ENCODE measurements at regions not wholly inside any gene's neighbourhood (a gene's known extent, or its start where the extent isn't known, plus 50 kb on each side); places are given as distances from the start of the nearest gene placed in this dataset.

GRCh38 chr17:53934931-53935330 lies 112.2 kb downstream of the KIF2B start:
- Mint-ChIP-seq H3K4me1 (no peaks in the 10 kb centered on the region), H3K9me3 (no peaks in the 10 kb centered on the region)
- no peaks in the 10 kb centered on the region for H3K79me2 ChIP-seq (ENCODE audit: low read depth)

DNA sequence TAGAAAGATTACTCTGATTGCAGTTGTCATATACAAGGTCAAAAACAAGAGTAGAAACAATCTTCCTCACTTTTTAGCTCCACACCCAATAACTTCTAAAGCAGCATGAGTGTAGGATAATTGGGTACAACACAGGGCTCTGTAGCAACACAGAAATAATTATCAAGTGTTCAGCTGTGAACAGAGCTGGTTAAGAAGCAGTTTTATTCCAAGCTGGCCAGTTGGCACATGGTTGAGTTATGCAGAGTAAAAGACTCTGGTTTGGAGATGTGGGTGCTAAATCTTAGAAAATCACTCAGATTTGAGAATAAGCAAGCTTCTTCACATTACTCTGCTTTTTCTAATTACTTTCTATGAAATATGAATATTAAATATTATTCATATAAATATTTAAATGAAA lies 118.5 kb downstream of the KIF2B start:
- DNase-seq (ENCODE audit: low spot score) = no peak
- H3K27ac ChIP-seq = no peak overlapping the region
- H3K79me2 ChIP-seq (ENCODE audit: low read depth) = no peaks in the 10 kb centered on the region
- H3K9me3 Mint-ChIP-seq = no peaks in the 10 kb centered on the region
- H3K36me3 ChIP-seq = no peaks in the 10 kb centered on the region
- no peak overlapping the region for H3K27ac Mint-ChIP-seq
- H3K4me1 Mint-ChIP-seq = no peaks in the 10 kb centered on the region
- TF ChIP-seq EZH2phosphoT487 (IDR thresholded peaks at IDR 0.05) (no peak), EZH2 (IDR thresholded peaks at IDR 0.05) (no peak)
- TF ChIP-seq, protein P1, sequence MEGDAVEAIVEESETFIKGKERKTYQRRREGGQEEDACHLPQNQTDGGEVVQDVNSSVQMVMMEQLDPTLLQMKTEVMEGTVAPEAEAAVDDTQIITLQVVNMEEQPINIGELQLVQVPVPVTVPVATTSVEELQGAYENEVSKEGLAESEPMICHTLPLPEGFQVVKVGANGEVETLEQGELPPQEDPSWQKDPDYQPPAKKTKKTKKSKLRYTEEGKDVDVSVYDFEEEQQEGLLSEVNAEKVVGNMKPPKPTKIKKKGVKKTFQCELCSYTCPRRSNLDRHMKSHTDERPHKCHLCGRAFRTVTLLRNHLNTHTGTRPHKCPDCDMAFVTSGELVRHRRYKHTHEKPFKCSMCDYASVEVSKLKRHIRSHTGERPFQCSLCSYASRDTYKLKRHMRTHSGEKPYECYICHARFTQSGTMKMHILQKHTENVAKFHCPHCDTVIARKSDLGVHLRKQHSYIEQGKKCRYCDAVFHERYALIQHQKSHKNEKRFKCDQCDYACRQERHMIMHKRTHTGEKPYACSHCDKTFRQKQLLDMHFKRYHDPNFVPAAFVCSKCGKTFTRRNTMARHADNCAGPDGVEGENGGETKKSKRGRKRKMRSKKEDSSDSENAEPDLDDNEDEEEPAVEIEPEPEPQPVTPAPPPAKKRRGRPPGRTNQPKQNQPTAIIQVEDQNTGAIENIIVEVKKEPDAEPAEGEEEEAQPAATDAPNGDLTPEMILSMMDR (IDR thresholded peaks at IDR 0.05) = no peak
- no peak overlapping the region for H3K4me3 Mint-ChIP-seq
- H3K9me3 ChIP-seq (ENCODE audit: low read depth) = no peaks in the 10 kb centered on the region
- H3K4me3 ChIP-seq = no peak overlapping the region
- H3K4me1 ChIP-seq = no peaks in the 10 kb centered on the region
- H2AFZ ChIP-seq (replicated peaks) = no peak overlapping the region
- no peak overlapping the region for H3K9ac ChIP-seq
- H3F3A ChIP-seq (ENCODE audit: low read depth) = no peaks in the 10 kb centered on the region
- H3K4me2 ChIP-seq = no peak overlapping the region
- H3K27me3 Mint-ChIP-seq (ENCODE audit: insufficient read depth, low read depth) = no peaks in the 10 kb centered on the region
- H3K27me3 ChIP-seq = no peaks in the 10 kb centered on the region
- H3K36me3 Mint-ChIP-seq = no peaks in the 10 kb centered on the region
- no peaks in the 10 kb centered on the region for H4K20me1 ChIP-seq (ENCODE audit: low read depth)

More at GRCh38 chr17:53934931-53935330, 112.2 kb downstream of the KIF2B start:
- Histone ChIP-seq H3K9me3 (ENCODE audit: low read depth) (no peaks in the 10 kb centered on the region), H3K27ac (no peak overlapping the region), H3K36me3 (no peaks in the 10 kb centered on the region), H3K9ac (no peak overlapping the region), H3K4me1 (no peaks in the 10 kb centered on the region), H4K20me1 (ENCODE audit: low read depth) (no peaks in the 10 kb centered on the region), H2AFZ (replicated peaks) (no peak overlapping the region), H3K4me3 (no peak overlapping the region), H3F3A (ENCODE audit: low read depth) (no peaks in the 10 kb centered on the region), H3K27me3 (no peaks in the 10 kb centered on the region), H3K4me2 (no peak overlapping the region)
- H3K36me3 Mint-ChIP-seq = no peaks in the 10 kb centered on the region
- DNase-seq (ENCODE audit: low spot score) = no peak
- H3K27ac Mint-ChIP-seq = no peak overlapping the region
- no peak for TF ChIP-seq EZH2phosphoT487 (IDR thresholded peaks at IDR 0.05)
- TF ChIP-seq EZH2 (IDR thresholded peaks at IDR 0.05) = no peak
- TF ChIP-seq, protein P1 (IDR thresholded peaks at IDR 0.05) = no peak
- no peaks in the 10 kb centered on the region for H3K27me3 Mint-ChIP-seq (ENCODE audit: insufficient read depth, low read depth)
- no peak overlapping the region for H3K4me3 Mint-ChIP-seq

DNA sequence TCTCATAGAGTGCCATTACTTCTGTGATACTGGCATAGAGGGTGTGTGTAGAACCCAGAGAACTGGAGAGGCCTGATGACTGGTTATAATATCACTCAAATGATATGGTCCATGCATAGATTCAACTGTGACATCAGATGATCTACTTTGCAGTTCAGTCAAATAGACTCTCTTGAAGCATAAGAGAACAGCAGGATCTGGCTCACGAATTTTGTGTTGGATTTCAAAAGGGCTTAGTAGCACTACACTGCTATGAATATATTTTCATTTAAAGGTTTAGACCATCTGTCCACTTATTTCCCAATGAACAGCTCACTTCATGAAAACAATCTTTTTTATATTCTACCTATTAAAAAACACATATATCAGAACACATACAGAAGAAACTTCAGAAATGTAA lies 119.7 kb downstream of the KIF2B start:
- no peak for DNase-seq (ENCODE audit: low spot score)
- no peaks in the 10 kb centered on the region for H3K27me3 Mint-ChIP-seq (ENCODE audit: insufficient read depth, low read depth)
- TF ChIP-seq, protein P1 (IDR thresholded peaks at IDR 0.05) = no peak
- TF ChIP-seq EZH2 (IDR thresholded peaks at IDR 0.05) = no peak
- TF ChIP-seq EZH2phosphoT487 (IDR thresholded peaks at IDR 0.05) = no peak
- H3K9ac ChIP-seq = no peak overlapping the region
- no peaks in the 10 kb centered on the region for H4K20me1 ChIP-seq (ENCODE audit: low read depth)
- no peaks in the 10 kb centered on the region for H3K9me3 ChIP-seq (ENCODE audit: low read depth)
- no peak overlapping the region for H3K27ac ChIP-seq
- H3K4me1 ChIP-seq = no peaks in the 10 kb centered on the region
- no peak overlapping the region for H3K4me3 ChIP-seq
- H3K27me3 ChIP-seq = no peaks in the 10 kb centered on the region
- H3K9me3 Mint-ChIP-seq = no peaks in the 10 kb centered on the region
- no peak overlapping the region for H3K4me2 ChIP-seq
- no peaks in the 10 kb centered on the region for H3K36me3 Mint-ChIP-seq
- H3K4me3 Mint-ChIP-seq = no peak overlapping the region
- H3F3A ChIP-seq (ENCODE audit: low read depth) = no peaks in the 10 kb centered on the region
- H3K4me1 Mint-ChIP-seq = no peaks in the 10 kb centered on the region
- no peak overlapping the region for H3K27ac Mint-ChIP-seq
- H3K36me3 ChIP-seq = no peaks in the 10 kb centered on the region
- no peak overlapping the region for H2AFZ ChIP-seq (replicated peaks)
- no peaks in the 10 kb centered on the region for H3K79me2 ChIP-seq (ENCODE audit: low read depth)

All from neural progenitor cell (in vitro differentiated cells).